ENCODE measurements at regions not wholly inside any gene's neighbourhood (a gene's known extent, or its start where the extent isn't known, plus 50 kb on each side); places are given as distances from the start of the nearest gene placed in this dataset.

DNA sequence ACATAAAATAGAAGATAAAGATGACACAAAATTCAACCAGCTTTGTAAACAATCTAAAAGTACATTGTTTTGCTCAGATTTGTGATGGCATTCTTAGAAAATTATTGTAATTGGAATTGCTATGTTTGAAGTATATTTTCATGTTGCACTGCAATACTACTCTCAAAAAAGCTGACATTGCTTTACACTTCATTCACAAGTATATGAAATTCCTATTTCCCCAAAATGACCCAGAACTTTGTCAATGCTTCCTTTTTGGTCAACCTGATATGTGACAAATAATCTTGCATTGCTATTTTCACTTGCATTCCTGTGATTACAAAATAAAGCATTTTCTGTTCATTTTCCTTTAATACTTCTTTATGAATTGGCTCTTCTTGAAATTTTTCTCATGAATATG is 104.1 kb upstream of the BMP5 start:
- TF ChIP-seq, protein P1, sequence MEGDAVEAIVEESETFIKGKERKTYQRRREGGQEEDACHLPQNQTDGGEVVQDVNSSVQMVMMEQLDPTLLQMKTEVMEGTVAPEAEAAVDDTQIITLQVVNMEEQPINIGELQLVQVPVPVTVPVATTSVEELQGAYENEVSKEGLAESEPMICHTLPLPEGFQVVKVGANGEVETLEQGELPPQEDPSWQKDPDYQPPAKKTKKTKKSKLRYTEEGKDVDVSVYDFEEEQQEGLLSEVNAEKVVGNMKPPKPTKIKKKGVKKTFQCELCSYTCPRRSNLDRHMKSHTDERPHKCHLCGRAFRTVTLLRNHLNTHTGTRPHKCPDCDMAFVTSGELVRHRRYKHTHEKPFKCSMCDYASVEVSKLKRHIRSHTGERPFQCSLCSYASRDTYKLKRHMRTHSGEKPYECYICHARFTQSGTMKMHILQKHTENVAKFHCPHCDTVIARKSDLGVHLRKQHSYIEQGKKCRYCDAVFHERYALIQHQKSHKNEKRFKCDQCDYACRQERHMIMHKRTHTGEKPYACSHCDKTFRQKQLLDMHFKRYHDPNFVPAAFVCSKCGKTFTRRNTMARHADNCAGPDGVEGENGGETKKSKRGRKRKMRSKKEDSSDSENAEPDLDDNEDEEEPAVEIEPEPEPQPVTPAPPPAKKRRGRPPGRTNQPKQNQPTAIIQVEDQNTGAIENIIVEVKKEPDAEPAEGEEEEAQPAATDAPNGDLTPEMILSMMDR (conservative IDR thresholded peaks at IDR 0.05; ENCODE audit: low read depth, low read length) = no peak
- no peak for TF ChIP-seq EZH2 (IDR thresholded peaks at IDR 0.05; ENCODE audit: low read length, unreplicated experiment)
